Stomach (tissue), 4 donors: ENCODE measurements at regions not wholly inside any gene's neighbourhood (a gene's known extent, or its start where the extent isn't known, plus 50 kb on each side); places are given as distances from the start of the nearest gene placed in this dataset.

Experiments
- EP300 ChIP-seq: sonication (generic); formaldehyde crosslinking; IDR thresholded peaks from one replicate; pipeline ENCODE4 v1.6.1; 2017; ENCODE audit warnings: antibody characterized with exemption
- POLR2A ChIP-seq, 4 donors: fragments of 450-650 bp; IDR thresholded peaks; one replicate each; pipeline ENCODE4 v1.6.1; 2016; ENCODE audit warnings: antibody characterized with exemption in 4 of 4, control low read depth in 2 of 4, mild to moderate bottlenecking in 1 of 4, moderate library complexity in 1 of 4
- POLR2AphosphoS5 ChIP-seq, 3 donors: sonication (generic); formaldehyde crosslinking; IDR thresholded peaks; one replicate each; pipeline ENCODE4 v1.6.1; 2016; ENCODE audit warnings: antibody characterized with exemption in 3 of 3
- TF ChIP-seq, protein P1 (sequence below), 7 experiments: fragments of 450-650 bp in 4 of 7; fragments of 200-600 bp in 3 of 7; sonication (generic) in 3 of 7; IDR thresholded peaks; one replicate each; pipeline ENCODE4 v1.5.1; 2016 to 2019; ENCODE audit warnings: antibody characterized with exemption in 7 of 7, control low read depth in 2 of 7, mild to moderate bottlenecking in 1 of 7

DNA sequence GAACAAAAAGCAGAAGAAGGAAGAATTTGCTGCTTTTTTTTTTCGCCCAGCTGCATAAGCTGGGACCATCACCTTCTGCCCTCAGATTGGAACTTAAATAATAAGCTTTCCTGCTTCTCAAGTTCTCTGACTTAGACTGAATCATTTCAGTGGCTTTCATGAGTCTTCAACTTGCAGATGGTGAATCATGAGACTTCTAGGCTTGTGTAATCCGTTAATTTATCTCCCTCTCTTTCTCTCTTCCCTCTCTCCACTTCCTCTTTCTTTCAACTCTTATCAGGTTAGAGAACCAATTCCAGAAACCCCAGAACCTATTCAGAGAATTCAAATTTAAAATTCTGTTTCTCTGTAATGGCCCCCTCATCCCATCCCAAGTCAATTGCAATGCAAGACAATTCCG lies 1153.7 kb downstream of the PCDH9 start:
- TF ChIP-seq, protein P1, sequence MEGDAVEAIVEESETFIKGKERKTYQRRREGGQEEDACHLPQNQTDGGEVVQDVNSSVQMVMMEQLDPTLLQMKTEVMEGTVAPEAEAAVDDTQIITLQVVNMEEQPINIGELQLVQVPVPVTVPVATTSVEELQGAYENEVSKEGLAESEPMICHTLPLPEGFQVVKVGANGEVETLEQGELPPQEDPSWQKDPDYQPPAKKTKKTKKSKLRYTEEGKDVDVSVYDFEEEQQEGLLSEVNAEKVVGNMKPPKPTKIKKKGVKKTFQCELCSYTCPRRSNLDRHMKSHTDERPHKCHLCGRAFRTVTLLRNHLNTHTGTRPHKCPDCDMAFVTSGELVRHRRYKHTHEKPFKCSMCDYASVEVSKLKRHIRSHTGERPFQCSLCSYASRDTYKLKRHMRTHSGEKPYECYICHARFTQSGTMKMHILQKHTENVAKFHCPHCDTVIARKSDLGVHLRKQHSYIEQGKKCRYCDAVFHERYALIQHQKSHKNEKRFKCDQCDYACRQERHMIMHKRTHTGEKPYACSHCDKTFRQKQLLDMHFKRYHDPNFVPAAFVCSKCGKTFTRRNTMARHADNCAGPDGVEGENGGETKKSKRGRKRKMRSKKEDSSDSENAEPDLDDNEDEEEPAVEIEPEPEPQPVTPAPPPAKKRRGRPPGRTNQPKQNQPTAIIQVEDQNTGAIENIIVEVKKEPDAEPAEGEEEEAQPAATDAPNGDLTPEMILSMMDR (IDR thresholded peaks at IDR 0.05) = no peak
- no peak for TF ChIP-seq POLR2AphosphoS5 (IDR thresholded peaks at IDR 0.05)
- TF ChIP-seq POLR2A (IDR thresholded peaks at IDR 0.05) = no peak
- TF ChIP-seq EP300 = no peak
